Activated B cell treated with CpG ODN at 0.5 μM for 24 hours (primary cell): ENCODE measurements at regions not wholly inside any gene's neighbourhood (a gene's known extent, or its start where the extent isn't known, plus 50 kb on each side); places are given as distances from the start of the nearest gene placed in this dataset.

Source experiments
- ATAC-seq: fragments of 200-7000 bp; cut with Tn5 transposase; one replicate; pipeline ENCODE4 v1.10.0; 2021; ENCODE audit warnings: low read depth, mild to moderate bottlenecking, moderate library complexity
- CTCF ChIA-PET: fragments of 350-600 bp; sonication (Branson Sonifier 250); formaldehyde crosslinking; loops from one replicate; lab custom pipeline; 2021; ENCODE audit warnings: antibody characterized with exemption; lab: Charles Lee
- POLR2A ChIA-PET: fragments of 350-600 bp; sonication (Branson Sonifier 250); formaldehyde crosslinking; loops from one replicate; lab custom pipeline; 2021; ENCODE audit warnings: antibody characterized with exemption; lab: Charles Lee
- DNase-seq: peaks from one replicate; pipeline ENCODE4 v3.0.0; 2022
- H3K27ac Mint-ChIP-seq: one replicate; pipeline ENCODE4 v1.8.0; 2020; ENCODE audit warnings: mixed read lengths
- H3K27me3 Mint-ChIP-seq: one replicate; pipeline ENCODE4 v1.8.0; 2021; ENCODE audit warnings: mixed read lengths
- H3K36me3 Mint-ChIP-seq: one replicate; pipeline ENCODE4 v1.8.0; 2021; ENCODE audit warnings: low read depth, mixed read lengths
- H3K4me1 Mint-ChIP-seq: one replicate; pipeline ENCODE4 v1.8.0; 2021; ENCODE audit warnings: mixed read lengths
- H3K4me3 Mint-ChIP-seq: one replicate; pipeline ENCODE4 v1.8.0; 2020; ENCODE audit warnings: mild to moderate bottlenecking, mixed read lengths
- H3K9me3 Mint-ChIP-seq: one replicate; pipeline ENCODE4 v1.8.0; 2020; ENCODE audit warnings: mixed read lengths
- intact Hi-C: fragments of 100-400 bp; cut with micrococcal nuclease; formaldehyde crosslinking; loops from one replicate; pipeline ENCODE4 v1.15.1; 2024
- TF ChIP-seq, protein P1 (sequence below): fragments of 200-600 bp; IDR thresholded peaks from one replicate; pipeline ENCODE4 v1.8.0; 2022; ENCODE audit warnings: antibody characterized with exemption, mild to moderate bottlenecking

DNA sequence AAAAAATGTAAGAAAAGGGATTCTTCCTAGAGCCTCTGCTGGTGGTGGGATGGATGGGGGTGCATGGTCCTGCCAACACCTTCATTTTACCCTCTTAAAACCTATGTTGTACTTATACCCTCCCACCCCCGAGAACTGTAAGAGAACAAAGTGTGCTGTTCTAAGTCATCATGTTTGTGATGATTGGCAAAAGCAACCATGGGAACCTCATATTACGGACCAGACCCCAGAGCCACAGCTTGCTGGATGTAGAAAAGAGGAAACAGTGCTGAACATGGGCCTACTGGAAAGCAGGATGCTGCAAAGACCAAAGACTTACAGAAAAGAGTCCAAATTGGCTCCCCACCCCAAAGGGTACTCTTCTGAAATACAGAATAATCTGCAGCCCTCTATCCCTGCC lies 311.2 kb downstream of the DUSP6 start:
- TF ChIP-seq, protein P1, sequence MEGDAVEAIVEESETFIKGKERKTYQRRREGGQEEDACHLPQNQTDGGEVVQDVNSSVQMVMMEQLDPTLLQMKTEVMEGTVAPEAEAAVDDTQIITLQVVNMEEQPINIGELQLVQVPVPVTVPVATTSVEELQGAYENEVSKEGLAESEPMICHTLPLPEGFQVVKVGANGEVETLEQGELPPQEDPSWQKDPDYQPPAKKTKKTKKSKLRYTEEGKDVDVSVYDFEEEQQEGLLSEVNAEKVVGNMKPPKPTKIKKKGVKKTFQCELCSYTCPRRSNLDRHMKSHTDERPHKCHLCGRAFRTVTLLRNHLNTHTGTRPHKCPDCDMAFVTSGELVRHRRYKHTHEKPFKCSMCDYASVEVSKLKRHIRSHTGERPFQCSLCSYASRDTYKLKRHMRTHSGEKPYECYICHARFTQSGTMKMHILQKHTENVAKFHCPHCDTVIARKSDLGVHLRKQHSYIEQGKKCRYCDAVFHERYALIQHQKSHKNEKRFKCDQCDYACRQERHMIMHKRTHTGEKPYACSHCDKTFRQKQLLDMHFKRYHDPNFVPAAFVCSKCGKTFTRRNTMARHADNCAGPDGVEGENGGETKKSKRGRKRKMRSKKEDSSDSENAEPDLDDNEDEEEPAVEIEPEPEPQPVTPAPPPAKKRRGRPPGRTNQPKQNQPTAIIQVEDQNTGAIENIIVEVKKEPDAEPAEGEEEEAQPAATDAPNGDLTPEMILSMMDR, result no peak
- intact Hi-C loops, result loop anchor here (2.0 kb wide), 1 partner anchor 18 kb away; no protein-coding TSS in a partner anchor
- ATAC-seq (no peak), DNase-seq (no peak)
- ChIA-PET POLR2A (no interaction called here), CTCF (no interaction called here)
- H3K27ac Mint-ChIP-seq, result no peak overlapping the region
- no peaks in the 10 kb centered on the region for H3K27me3 Mint-ChIP-seq
- H3K4me3 Mint-ChIP-seq, result no peak overlapping the region
- no peaks in the 10 kb centered on the region for H3K9me3 Mint-ChIP-seq
- peaks cover 17% of the 10 kb centered on the region for H3K4me1 Mint-ChIP-seq
- H3K36me3 Mint-ChIP-seq, result no peaks in the 10 kb centered on the region

DNA sequence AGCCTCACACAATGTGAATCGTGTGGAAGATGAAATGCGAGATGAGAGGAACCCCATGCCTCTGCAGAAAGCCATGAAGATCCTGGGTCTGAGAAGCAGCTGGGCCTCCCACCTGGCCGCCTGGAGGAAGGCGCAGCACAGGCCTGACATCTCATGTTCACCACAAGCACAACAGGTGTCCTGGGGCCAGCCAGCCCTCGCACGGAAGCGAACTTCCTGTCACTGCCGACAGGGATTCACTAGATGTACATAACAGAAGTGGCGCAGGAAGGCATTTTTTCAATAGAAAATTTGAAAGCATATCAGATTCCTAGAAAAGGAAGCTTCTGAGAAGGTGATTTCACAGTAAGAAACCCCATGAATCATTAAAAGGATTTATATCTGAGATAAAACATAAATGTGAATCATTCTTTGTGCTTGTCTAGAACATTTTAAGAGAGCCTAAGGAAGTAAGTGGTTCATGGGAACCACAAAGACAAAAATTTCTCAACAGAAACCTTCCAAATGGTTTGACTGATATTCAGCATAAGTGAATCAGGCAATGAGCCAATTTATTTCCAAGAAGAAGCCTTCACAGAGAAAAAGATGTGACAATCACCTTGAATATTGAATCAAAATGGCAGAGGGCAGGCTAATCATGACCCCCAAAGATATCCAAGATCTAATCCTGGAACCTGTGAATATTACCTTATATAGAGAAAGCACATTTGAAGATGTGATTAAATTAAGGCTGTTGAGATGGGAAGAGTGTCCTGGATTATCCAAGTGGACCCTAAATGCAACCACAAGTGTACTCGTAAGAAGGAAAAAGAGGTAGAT lies 311.9 kb downstream of the DUSP6 start:
- peak; percentile 75 for ATAC-seq
- no peaks in the 10 kb centered on the region for H3K9me3 Mint-ChIP-seq
- H3K27me3 Mint-ChIP-seq, result no peaks in the 10 kb centered on the region
- DNase-seq, result no peak
- ChIA-PET POLR2A (no interaction called here), CTCF (interaction anchor here (1.5 kb wide), 1 partner anchor 21 kb away, joined by 5 read pairs; no protein-coding TSS in a partner anchor)
- no peaks in the 10 kb centered on the region for H3K36me3 Mint-ChIP-seq
- H3K4me3 Mint-ChIP-seq, result no peak overlapping the region
- TF ChIP-seq, protein P1, result no peak
- peak overlapping the region; percentile 14 for H3K27ac Mint-ChIP-seq
- intact Hi-C loops, result loop anchor here (2.0 kb wide), 1 partner anchor 18 kb away; no protein-coding TSS in a partner anchor
- H3K4me1 Mint-ChIP-seq, result peaks cover 17% of the 10 kb centered on the region

DNA sequence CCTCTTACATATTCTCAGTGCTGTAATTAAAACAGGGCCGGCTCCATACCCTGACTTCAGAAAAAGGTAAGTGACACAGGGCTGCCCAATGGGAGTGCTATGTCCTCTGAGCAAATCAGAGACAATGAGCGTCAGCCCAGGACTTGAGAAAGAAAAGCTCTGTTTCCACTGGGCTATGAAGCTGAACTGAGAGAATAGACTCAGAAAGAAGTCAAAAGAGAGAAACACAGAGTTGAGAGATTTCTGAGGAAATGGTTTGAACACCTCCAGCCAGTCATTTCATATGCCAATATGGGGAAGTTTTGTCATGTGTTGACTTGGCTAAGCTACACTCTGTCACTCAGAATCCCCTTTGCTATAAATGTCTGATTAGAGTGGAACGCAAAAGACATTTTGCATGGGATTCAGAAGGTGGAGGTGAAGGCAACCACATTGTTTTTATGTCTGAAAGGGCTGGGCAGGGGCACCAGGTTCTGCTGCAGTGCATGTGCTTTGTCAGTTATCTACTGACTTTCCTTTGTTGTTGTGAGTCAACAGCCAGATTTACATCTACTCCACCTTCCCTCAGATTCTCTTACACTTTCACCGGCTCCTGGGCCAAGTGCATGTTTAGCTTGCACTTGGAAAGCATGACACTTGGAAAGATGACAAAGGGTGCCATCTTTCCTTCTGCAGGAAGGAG lies 313.3 kb downstream of the DUSP6 start:
- POLR2A ChIA-PET, result interaction anchor here (0.5 to 0.7 kb wide), 2 partner anchors 10 to 453 kb away, joined by 3 to 5 read pairs; no protein-coding TSS in a partner anchor

DNA sequence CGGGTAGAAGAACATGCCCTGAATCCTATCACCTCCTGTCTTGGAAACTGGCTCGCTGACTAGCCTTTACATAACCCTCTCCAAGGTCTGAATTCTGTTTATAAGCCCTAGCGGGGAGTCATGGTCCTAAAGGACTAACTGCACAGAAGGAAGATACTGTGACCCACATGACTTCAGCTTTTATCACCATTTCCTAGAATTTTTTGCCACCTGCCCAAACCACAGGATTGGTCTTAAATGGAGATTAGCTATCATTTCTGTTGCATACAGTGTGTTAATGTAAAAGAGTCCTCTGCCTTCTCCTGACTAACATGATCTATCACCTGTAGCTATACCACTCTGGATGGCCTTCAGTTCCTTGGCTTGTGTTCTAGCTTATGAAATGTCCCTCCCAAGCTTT lies 319.2 kb downstream of the DUSP6 start:
- H3K4me3 Mint-ChIP-seq, result no peak overlapping the region
- H3K36me3 Mint-ChIP-seq, result no peaks in the 10 kb centered on the region
- H3K4me1 Mint-ChIP-seq, result no peaks in the 10 kb centered on the region
- TF ChIP-seq, protein P1, result no peak
- H3K9me3 Mint-ChIP-seq, result no peaks in the 10 kb centered on the region
- H3K27ac Mint-ChIP-seq, result no peak overlapping the region
- ATAC-seq (no peak), DNase-seq (no peak)
- peaks cover 3% of the 10 kb centered on the region for H3K27me3 Mint-ChIP-seq
- ChIA-PET CTCF (interaction anchor here (1.2 kb wide), 1 partner anchor 14 kb away, joined by 3 read pairs; no protein-coding TSS in a partner anchor), POLR2A (no interaction called here)
- intact Hi-C loops, result no loop called here

More for the DNA sequence above, 313.3 kb downstream of the DUSP6 start:
- H3K27ac Mint-ChIP-seq, result no peak overlapping the region
- no peak for ATAC-seq
- no peak for DNase-seq
- CTCF ChIA-PET, result interaction anchor here (0.8 to 1.5 kb wide), 2 partner anchors 20 to 22 kb away, joined by 3 to 5 read pairs; no protein-coding TSS in a partner anchor
- no peaks in the 10 kb centered on the region for H3K9me3 Mint-ChIP-seq
- no peak overlapping the region for H3K4me3 Mint-ChIP-seq
- no peaks in the 10 kb centered on the region for H3K27me3 Mint-ChIP-seq
- H3K36me3 Mint-ChIP-seq, result no peaks in the 10 kb centered on the region
- intact Hi-C loops, result no loop called here
- peaks cover 17% of the 10 kb centered on the region for H3K4me1 Mint-ChIP-seq
- TF ChIP-seq, protein P1, result no peak

DNA sequence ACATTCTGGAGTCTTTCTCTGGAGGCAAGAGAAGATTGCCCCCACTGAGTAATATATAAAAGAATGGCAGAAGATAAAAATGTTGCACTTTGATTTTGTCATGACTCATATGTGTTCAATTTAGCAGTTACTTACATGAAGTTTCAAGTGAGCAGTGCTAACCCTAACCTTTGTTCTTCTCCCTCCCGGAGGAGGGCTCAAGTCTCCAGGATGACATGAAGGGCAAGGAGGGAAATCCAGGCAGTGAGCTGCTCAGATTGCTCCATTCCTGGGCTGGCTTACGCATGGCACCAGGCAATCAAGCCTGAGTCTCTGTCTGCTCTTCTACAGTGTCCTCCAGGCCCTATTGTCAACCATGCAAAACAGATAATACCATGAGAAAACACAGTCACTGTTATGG lies 322.3 kb downstream of the DUSP6 start:
- H3K4me1 Mint-ChIP-seq, result no peaks in the 10 kb centered on the region
- no peaks in the 10 kb centered on the region for H3K9me3 Mint-ChIP-seq
- intact Hi-C loops, result no loop called here
- POLR2A ChIA-PET, result no interaction called here
- H3K27me3 Mint-ChIP-seq, result peaks cover 5% of the 10 kb centered on the region
- H3K4me3 Mint-ChIP-seq, result no peak overlapping the region
- TF ChIP-seq, protein P1, result no peak
- CTCF ChIA-PET, result no interaction called here
- no peak for ATAC-seq
- H3K27ac Mint-ChIP-seq, result no peak overlapping the region
- H3K36me3 Mint-ChIP-seq, result no peaks in the 10 kb centered on the region
- no peak for DNase-seq
